ENCODE measurements at regions not wholly inside any gene's neighbourhood (a gene's known extent, or its start where the extent isn't known, plus 50 kb on each side); places are given as distances from the start of the nearest gene placed in this dataset. TPM values are rescaled to one million over a fixed set of nuclear protein-coding genes. Genes with fewer than 3 reads are reported as not detected.

DNA sequence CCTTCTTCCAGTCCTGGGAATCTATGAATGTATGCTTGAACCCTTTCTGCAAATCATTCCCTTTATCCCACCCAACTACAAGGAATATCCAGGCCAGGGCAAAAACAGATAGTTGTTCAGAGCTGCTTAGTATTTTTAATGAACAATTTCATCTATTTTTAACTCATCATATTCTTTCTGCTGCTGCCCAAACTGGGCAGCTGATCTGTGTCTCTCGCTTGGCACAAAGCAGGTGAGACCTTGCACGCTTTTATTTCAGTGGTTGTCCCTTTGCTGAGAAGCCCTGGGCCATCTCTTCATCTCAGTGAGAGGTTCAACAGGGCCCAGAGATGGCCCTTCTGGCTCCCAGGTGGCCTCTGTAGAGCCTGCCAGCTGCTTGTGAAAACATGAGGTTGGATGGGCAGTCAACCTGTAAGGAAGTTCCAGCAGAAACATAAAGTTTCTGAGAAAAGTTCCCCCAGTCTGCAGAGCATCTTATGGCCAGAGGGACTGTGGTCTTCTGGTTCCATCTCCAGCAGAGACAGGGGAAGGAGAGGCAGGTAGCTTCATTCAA is 57.5 kb downstream of the MYCN start:
- TF ChIP-seq, protein P1, sequence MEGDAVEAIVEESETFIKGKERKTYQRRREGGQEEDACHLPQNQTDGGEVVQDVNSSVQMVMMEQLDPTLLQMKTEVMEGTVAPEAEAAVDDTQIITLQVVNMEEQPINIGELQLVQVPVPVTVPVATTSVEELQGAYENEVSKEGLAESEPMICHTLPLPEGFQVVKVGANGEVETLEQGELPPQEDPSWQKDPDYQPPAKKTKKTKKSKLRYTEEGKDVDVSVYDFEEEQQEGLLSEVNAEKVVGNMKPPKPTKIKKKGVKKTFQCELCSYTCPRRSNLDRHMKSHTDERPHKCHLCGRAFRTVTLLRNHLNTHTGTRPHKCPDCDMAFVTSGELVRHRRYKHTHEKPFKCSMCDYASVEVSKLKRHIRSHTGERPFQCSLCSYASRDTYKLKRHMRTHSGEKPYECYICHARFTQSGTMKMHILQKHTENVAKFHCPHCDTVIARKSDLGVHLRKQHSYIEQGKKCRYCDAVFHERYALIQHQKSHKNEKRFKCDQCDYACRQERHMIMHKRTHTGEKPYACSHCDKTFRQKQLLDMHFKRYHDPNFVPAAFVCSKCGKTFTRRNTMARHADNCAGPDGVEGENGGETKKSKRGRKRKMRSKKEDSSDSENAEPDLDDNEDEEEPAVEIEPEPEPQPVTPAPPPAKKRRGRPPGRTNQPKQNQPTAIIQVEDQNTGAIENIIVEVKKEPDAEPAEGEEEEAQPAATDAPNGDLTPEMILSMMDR (IDR thresholded peaks at IDR 0.05; ENCODE audit: insufficient read depth, low read depth, low read length): no peak

DNA sequence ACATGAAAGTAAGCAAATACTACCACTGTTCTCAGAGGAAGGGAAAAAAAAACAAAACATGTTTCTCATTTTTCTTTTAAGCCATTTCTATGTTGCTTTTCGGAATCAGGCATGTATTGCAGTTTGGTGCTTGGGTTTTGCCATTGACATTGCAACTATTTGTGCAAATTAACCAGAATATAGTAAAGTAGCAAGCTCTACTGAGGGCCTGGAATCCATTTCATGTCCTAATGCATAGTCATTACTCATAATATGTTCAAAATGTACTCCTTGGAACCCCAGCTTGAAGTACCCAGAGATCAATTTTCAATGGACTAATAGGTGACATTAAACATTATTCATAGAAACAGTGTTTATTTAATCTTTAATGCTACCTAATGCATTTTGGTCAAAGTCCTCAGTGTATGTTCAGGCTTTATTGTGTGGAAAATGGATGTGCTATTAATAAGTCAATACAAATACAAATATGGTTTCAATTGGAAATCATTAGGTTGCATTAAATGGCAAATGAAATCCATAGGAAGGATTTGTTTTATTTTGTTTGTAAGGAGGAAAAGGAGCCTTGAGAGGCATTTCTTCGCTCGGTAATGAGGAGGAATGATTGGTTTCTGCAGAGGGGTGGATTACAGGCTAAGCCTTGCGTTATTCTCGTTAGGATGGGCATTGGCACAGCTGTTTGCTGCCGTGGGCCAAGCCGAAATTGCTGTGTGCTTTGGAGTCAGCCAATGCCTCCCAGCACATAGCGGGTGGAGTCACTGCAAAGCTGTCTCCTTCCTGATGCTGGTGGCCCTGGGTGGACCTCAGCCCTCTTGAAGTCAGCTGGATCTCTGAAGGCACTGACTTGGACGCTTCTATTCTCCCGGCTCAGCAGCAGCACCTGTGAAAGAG is 56.4 kb downstream of the MYCN start:
- TF ChIP-seq, protein P1 (IDR thresholded peaks at IDR 0.05; ENCODE audit: insufficient read depth, low read depth, low read length): no peak
- no peak for DNase-seq (ENCODE audit: low read depth)
- no peak overlapping the region for H3K4me3 ChIP-seq (ENCODE audit: low read depth, low read length)

More for the DNA sequence above, 57.5 kb downstream of the MYCN start:
- no peak for DNase-seq (ENCODE audit: low read depth)
- H3K4me3 ChIP-seq (ENCODE audit: low read depth, low read length): no peak overlapping the region

Small RNA genes lying in the stretch of these regions (small RNA-seq; reads per million reads assigned to genes)
- gene AC174048.1: not detected
- not detected for gene RF00561
